SU-DHL-6 (cell line): ENCODE measurements at regions not wholly inside any gene's neighbourhood (a gene's known extent, or its start where the extent isn't known, plus 50 kb on each side); places are given as distances from the start of the nearest gene placed in this dataset.

Experiments used
- H2AFZ ChIP-seq: fragments of 200-600 bp; sonication (generic); 2 replicates; pipeline ENCODE4 v1.6.1; 2014; ENCODE audit warnings: low read depth, mild to moderate bottlenecking, moderate library complexity, mixed read lengths, antibody characterized with exemption, low read length; ENCODE audit not compliant: severe bottlenecking
- H3F3A ChIP-seq: fragments of 200-600 bp; shearing (Covaris generic); 2 replicates; pipeline ENCODE4 v1.6.0; 2016; ENCODE audit warnings: antibody characterized with exemption, mild to moderate bottlenecking; ENCODE audit not compliant: insufficient read depth
- H3K27ac ChIP-seq: fragments of 200-600 bp; sonication (generic); 2 replicates; pipeline ENCODE4 v1.5.1; 2016; ENCODE audit warnings: low read depth, mild to moderate bottlenecking, low read length, moderate library complexity, mixed read lengths
- H3K27me3 ChIP-seq: fragments of 200-600 bp; sonication (generic), shearing (Covaris generic); 2 replicates; pipeline ENCODE4 v1.6.0; 2014; ENCODE audit warnings: mild to moderate bottlenecking, low read length
- H3K36me3 ChIP-seq: fragments of 200-600 bp; sonication (generic); 2 replicates; pipeline ENCODE4 v1.6.1; 2014; ENCODE audit warnings: mild to moderate bottlenecking, low read length, mixed read lengths
- H3K4me2 ChIP-seq: fragments of 300-600, 200-600 bp; shearing (Covaris generic), sonication (generic); 2 replicates; pipeline ENCODE4 v1.6.0; 2014; ENCODE audit warnings: low read length, low read depth, mild to moderate bottlenecking; ENCODE audit not compliant: poor library complexity, severe bottlenecking
- H3K4me3 ChIP-seq: fragments of 200-600 bp; sonication (generic); 2 replicates; pipeline ENCODE4 v1.5.1; 2014; ENCODE audit warnings: antibody characterized with exemption, low read length, mild to moderate bottlenecking, mixed read lengths; ENCODE audit not compliant: insufficient read depth, poor library complexity, severe bottlenecking
- H3K79me2 ChIP-seq: fragments of 200-600 bp; sonication (generic); 2 replicates; pipeline ENCODE4 v1.6.1; 2014; ENCODE audit warnings: mild to moderate bottlenecking, low read length, moderate library complexity; ENCODE audit not compliant: insufficient read depth
- H3K9ac ChIP-seq: fragments of 200-600 bp; sonication (generic); 2 replicates; pipeline ENCODE4 v1.7.0; 2014; ENCODE audit warnings: mild to moderate bottlenecking, low read length
- H3K9me2 ChIP-seq: fragments of 200-600 bp; sonication (generic); replicated peaks from 2 replicates; pipeline ENCODE4 v1.6.1; 2014; ENCODE audit warnings: low read length; ENCODE audit not compliant: insufficient read depth
- H3K9me3 ChIP-seq: fragments of 200-600 bp; sonication (generic); 2 replicates; pipeline ENCODE4 v1.6.1; 2014; ENCODE audit warnings: low read length, mixed read lengths; ENCODE audit not compliant: insufficient read depth
- H4K20me1 ChIP-seq: fragments of 200-600 bp; sonication (generic); 2 replicates; pipeline ENCODE4 v1.6.1; 2014; ENCODE audit warnings: low read depth, mild to moderate bottlenecking, antibody characterized with exemption, low read length, moderate library complexity, mixed read lengths
- EZH2phosphoT487 ChIP-seq: fragments of 200-600 bp; sonication (generic), shearing (Covaris generic); conservative IDR thresholded peaks from 2 replicates; pipeline ENCODE4 v1.6.1; 2018; ENCODE audit warnings: mild to moderate bottlenecking, antibody characterized with exemption, low read length, moderate library complexity, mixed read lengths
- TF ChIP-seq, protein P1 (sequence below): fragments of 200-600 bp; sonication (generic); IDR thresholded peaks from one replicate; pipeline ENCODE4 v1.5.1; 2017; ENCODE audit warnings: antibody characterized with exemption, mild to moderate bottlenecking, low read length, moderate library complexity; ENCODE audit not compliant: insufficient read depth, poor library complexity, severe bottlenecking

DNA sequence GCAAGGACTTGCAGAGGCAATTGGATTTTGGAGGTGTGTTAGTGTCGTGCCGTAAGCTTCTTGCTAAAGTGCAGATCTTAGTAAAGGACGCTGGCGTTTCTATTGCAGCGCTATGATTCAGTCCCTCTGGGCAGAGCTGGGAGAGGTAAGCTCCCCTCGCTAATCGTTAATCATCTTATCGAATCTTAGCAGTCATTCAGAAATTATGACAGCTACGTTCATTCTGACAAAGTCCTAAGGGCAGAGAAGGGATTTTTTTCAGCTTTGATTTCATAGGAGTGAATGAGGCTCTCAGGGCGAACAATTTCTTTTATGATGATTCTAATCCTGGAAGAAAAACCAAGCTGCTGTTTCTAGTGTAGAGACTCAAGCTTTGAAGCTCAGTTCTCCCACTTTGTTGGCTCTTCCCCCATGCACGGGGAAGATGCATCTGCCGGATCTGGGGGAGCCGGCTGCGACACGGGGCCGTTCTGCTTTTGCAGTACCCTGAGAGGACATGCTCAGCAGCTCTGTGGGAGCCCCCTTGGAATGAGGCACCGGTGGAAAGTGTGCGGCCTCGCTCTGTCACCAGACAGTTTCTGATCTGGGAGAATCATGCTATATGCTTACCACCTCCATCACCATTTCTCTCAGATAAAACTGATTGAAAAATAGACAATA lies 79.1 kb upstream of the SLC22A23 start:
- Histone ChIP-seq H3K4me3 (no peak overlapping the region), H3K4me2 (no peak overlapping the region), H3F3A (no peaks in the 10 kb centered on the region), H3K36me3 (no peaks in the 10 kb centered on the region), H3K9me3 (no peaks in the 10 kb centered on the region), H3K27me3 (no peaks in the 10 kb centered on the region), H2AFZ (no peak overlapping the region), H3K9ac (no peak overlapping the region), H3K79me2 (no peaks in the 10 kb centered on the region), H3K9me2 (no peaks in the 10 kb centered on the region), H3K27ac (no peak overlapping the region), H4K20me1 (no peaks in the 10 kb centered on the region)
- TF ChIP-seq EZH2phosphoT487 = no peak
- TF ChIP-seq, protein P1, sequence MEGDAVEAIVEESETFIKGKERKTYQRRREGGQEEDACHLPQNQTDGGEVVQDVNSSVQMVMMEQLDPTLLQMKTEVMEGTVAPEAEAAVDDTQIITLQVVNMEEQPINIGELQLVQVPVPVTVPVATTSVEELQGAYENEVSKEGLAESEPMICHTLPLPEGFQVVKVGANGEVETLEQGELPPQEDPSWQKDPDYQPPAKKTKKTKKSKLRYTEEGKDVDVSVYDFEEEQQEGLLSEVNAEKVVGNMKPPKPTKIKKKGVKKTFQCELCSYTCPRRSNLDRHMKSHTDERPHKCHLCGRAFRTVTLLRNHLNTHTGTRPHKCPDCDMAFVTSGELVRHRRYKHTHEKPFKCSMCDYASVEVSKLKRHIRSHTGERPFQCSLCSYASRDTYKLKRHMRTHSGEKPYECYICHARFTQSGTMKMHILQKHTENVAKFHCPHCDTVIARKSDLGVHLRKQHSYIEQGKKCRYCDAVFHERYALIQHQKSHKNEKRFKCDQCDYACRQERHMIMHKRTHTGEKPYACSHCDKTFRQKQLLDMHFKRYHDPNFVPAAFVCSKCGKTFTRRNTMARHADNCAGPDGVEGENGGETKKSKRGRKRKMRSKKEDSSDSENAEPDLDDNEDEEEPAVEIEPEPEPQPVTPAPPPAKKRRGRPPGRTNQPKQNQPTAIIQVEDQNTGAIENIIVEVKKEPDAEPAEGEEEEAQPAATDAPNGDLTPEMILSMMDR = no peak

- no peak for TF ChIP-seq EZH2phosphoT487
- TF ChIP-seq, protein P1 = no peak
- no peaks in the 10 kb centered on the region for H3K79me2 ChIP-seq
- no peak overlapping the region for H3K4me2 ChIP-seq
- H3F3A ChIP-seq = no peaks in the 10 kb centered on the region
- no peak overlapping the region for H3K9ac ChIP-seq
- H3K9me2 ChIP-seq = no peaks in the 10 kb centered on the region
- H3K4me3 ChIP-seq = no peak overlapping the region
- H2AFZ ChIP-seq = no peak overlapping the region
- no peaks in the 10 kb centered on the region for H4K20me1 ChIP-seq
- H3K9me3 ChIP-seq = no peaks in the 10 kb centered on the region
- no peaks in the 10 kb centered on the region for H3K36me3 ChIP-seq
- no peaks in the 10 kb centered on the region for H3K27me3 ChIP-seq
- H3K27ac ChIP-seq = no peak overlapping the region
Measured at GRCh38 chr6:3535033-3535775, 78.4 kb upstream of the SLC22A23 start.

DNA sequence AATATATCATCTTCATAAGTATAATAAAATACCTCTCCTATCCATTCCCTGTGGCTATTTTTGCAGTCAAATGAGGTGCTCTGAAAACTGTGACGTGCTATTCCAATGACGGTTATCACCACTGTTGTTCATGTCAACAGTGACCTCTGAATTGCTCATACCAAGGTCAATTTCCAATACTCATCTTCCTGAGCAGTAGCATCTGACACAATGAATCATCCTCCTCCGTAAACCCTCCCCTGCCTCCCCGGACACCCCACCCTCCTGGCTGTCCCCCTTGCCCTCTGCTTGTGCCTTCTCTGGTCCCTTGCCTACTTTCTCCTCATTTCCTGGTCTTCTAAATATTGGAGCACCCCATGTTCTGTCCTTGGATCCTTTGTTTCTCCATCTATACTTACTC lies 77.7 kb upstream of the SLC22A23 start:
- no peak overlapping the region for H3K27ac ChIP-seq
- no peak overlapping the region for H3K4me2 ChIP-seq
- no peaks in the 10 kb centered on the region for H3K79me2 ChIP-seq
- H3K4me3 ChIP-seq = no peak overlapping the region
- no peaks in the 10 kb centered on the region for H3K27me3 ChIP-seq
- no peak overlapping the region for H2AFZ ChIP-seq
- H3K9me3 ChIP-seq = no peaks in the 10 kb centered on the region
- H3K36me3 ChIP-seq = no peaks in the 10 kb centered on the region
- no peak overlapping the region for H3K9ac ChIP-seq
- H4K20me1 ChIP-seq = no peaks in the 10 kb centered on the region
- H3F3A ChIP-seq = no peaks in the 10 kb centered on the region
- no peak for TF ChIP-seq EZH2phosphoT487
- TF ChIP-seq, protein P1 = no peak
- no peaks in the 10 kb centered on the region for H3K9me2 ChIP-seq
